ENCODE measurements at regions not wholly inside any gene's neighbourhood (a gene's known extent, or its start where the extent isn't known, plus 50 kb on each side); places are given as distances from the start of the nearest gene placed in this dataset.

- H3K9me2 ChIP-seq (ENCODE audit: insufficient read depth): no peaks in the 10 kb centered on the region
- H3K27ac ChIP-seq (ENCODE audit: low read depth, low read length): no peak overlapping the region
- H3K36me3 ChIP-seq (ENCODE audit: control insufficient read depth in 1 of 2, insufficient read depth in 2 of 2, low read length in 2 of 2): no peaks in the 10 kb centered on the region
- H3K79me2 ChIP-seq (ENCODE audit: insufficient read depth, low read length): no peaks in the 10 kb centered on the region
- H3K27me3 ChIP-seq (ENCODE audit: insufficient read depth, low read length): no peaks in the 10 kb centered on the region
- TF ChIP-seq CTCF (IDR thresholded peaks at IDR 0.05 in 2 of 3, conservative IDR thresholded peaks at IDR 0.05 in 1 of 3; ENCODE audit: borderline replicate concordance in 1 of 3, insufficient read depth in 1 of 3, low read depth in 2 of 3, low read length in 2 of 3) (no peak), CBX3 (IDR thresholded peaks at IDR 0.05; ENCODE audit: low read depth) (no peak), EGR1 (IDR thresholded peaks at IDR 0.05; ENCODE audit: low read depth) (no peak), ELF1 (IDR thresholded peaks at IDR 0.05; ENCODE audit: borderline replicate concordance, low read depth) (no peak), MAX (IDR thresholded peaks at IDR 0.05) (no peak), JUND (IDR thresholded peaks at IDR 0.05) (no peak), CEBPB (IDR thresholded peaks at IDR 0.05; ENCODE audit: low read depth) (no peak)
- H3K4me2 ChIP-seq (ENCODE audit: low read length): no peak overlapping the region
- H2AFZ ChIP-seq (ENCODE audit: low read depth, low read length, poor library complexity, severe bottlenecking): no peak overlapping the region
- BruUV-seq (replicated peaks): no TSS peak
- ATAC-seq (no peak), DNase-seq (ENCODE audit: low read depth, low spot score) (no peak)
- H3K9ac ChIP-seq (ENCODE audit: low read length): no peak overlapping the region
- H3K9me3 ChIP-seq (ENCODE audit: control insufficient read depth in 1 of 2, insufficient read depth in 1 of 2, low read depth in 1 of 2, low read length in 2 of 2): 0 out of 4 replicates have a peak, but pooled peaks cover 0 to 3% of the 10 kb centered on the region in 2 experiments
- no peak overlapping the region for H3K4me3 ChIP-seq (replicated peaks in 1 of 2; ENCODE audit: low read depth in 1 of 2, low read length in 2 of 2)
- H3K4me1 ChIP-seq (ENCODE audit: control insufficient read depth in 1 of 2, insufficient read depth in 2 of 2, low read length in 2 of 2): no peaks in the 10 kb centered on the region
- intact Hi-C loops (cut with micrococcal nuclease): loop anchor here (5.0 kb wide), 2 partner anchors 118 to 287 kb away; no protein-coding TSS in a partner anchor
- no peaks in the 10 kb centered on the region for H4K20me1 ChIP-seq (ENCODE audit: insufficient read depth)
- POLR2A ChIA-PET: interaction anchor here (0.6 to 1.4 kb wide), 3 partner anchors 47 to 185 kb away, joined by 3 to 7 read pairs (median 4); partner anchors contain the start of gene VEGFA
- CTCF ChIA-PET: interaction anchor here (0.5 to 2.1 kb wide), 8 partner anchors 13 to 941 kb away, joined by 3 to 10 read pairs (median 4); partner anchors contain the start of genes KLHDC3, MEA1 and VEGFA
- RAD21 ChIA-PET (ENCODE audit: low non-redundant PET in 1 of 2, low total read pairs in 2 of 2, uncharacterized antibody in 2 of 2, unreplicated experiment in 2 of 2): interaction anchor here (0.6 to 1.3 kb wide), 2 partner anchors 124 to 167 kb away, joined by 3 to 7 read pairs; no protein-coding TSS in a partner anchor
Observed at GRCh38 chr6:43954311-43955131, 172.7 kb downstream of the MRPL14 start.

Measured in HCT116 (cell line).